A673 (cell line): ENCODE measurements at regions not wholly inside any gene's neighbourhood (a gene's known extent, or its start where the extent isn't known, plus 50 kb on each side); places are given as distances from the start of the nearest gene placed in this dataset.

Experiments
- EZH2 ChIP-seq: fragments of 200-600 bp; sonication (generic); IDR thresholded peaks from 2 replicates; pipeline ENCODE4 v1.6.1; 2017; ENCODE audit warnings: borderline replicate concordance, low read depth, mild to moderate bottlenecking, mixed read lengths, antibody characterized with exemption, low read length; ENCODE audit not compliant: poor library complexity, severe bottlenecking
- TF ChIP-seq, protein P1 (sequence below): fragments of 300-800, 200-600 bp; sonication (generic); conservative IDR thresholded peaks from 2 replicates; pipeline ENCODE4 v1.5.1; 2017; ENCODE audit warnings: low read depth, mild to moderate bottlenecking, antibody characterized with exemption, low read length, moderate library complexity, mixed read lengths

- TF ChIP-seq, protein P1, sequence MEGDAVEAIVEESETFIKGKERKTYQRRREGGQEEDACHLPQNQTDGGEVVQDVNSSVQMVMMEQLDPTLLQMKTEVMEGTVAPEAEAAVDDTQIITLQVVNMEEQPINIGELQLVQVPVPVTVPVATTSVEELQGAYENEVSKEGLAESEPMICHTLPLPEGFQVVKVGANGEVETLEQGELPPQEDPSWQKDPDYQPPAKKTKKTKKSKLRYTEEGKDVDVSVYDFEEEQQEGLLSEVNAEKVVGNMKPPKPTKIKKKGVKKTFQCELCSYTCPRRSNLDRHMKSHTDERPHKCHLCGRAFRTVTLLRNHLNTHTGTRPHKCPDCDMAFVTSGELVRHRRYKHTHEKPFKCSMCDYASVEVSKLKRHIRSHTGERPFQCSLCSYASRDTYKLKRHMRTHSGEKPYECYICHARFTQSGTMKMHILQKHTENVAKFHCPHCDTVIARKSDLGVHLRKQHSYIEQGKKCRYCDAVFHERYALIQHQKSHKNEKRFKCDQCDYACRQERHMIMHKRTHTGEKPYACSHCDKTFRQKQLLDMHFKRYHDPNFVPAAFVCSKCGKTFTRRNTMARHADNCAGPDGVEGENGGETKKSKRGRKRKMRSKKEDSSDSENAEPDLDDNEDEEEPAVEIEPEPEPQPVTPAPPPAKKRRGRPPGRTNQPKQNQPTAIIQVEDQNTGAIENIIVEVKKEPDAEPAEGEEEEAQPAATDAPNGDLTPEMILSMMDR, result no peak
- TF ChIP-seq EZH2, result no peak
Observed at GRCh38 chr13:103315711-103316110, 249.5 kb upstream of the SLC10A2 start.
